K562 (cell line): ENCODE measurements at regions not wholly inside any gene's neighbourhood (a gene's known extent, or its start where the extent isn't known, plus 50 kb on each side); places are given as distances from the start of the nearest gene placed in this dataset.

Experiments
- HMGN3 ChIP-seq: IDR thresholded peaks from 2 replicates; pipeline ENCODE4 v1.6.1; 2011; ENCODE audit warnings: borderline replicate concordance, low read depth, mild to moderate bottlenecking, mixed read lengths, low read length; ENCODE audit not compliant: insufficient read length; ENCODE audit errors: extremely low read depth
- IRF2 ChIP-seq: sonication (generic); formaldehyde crosslinking; IDR thresholded peaks from 2 replicates; pipeline ENCODE4 v1.8.1; 2022; ENCODE audit warnings: mild to moderate bottlenecking, missing genetic modification reagents
- KLF16 ChIP-seq: IDR thresholded peaks from 2 replicates; pipeline ENCODE4 v1.6.1; 2016; ENCODE audit warnings: antibody characterized with exemption
- MAFK ChIP-seq: IDR thresholded peaks from 2 replicates; pipeline ENCODE4 v1.6.1; 2011; ENCODE audit warnings: low read length, improper control_type of control experiment
- PCBP1 ChIP-seq: fragments of 200-400 bp; formaldehyde crosslinking; IDR thresholded peaks from 2 replicates; pipeline ENCODE4 v1.6.1; 2018; ENCODE audit warnings: mild to moderate bottlenecking, low read depth, low read length; ENCODE audit not compliant: poor library complexity, severe bottlenecking
- POLR2A ChIP-seq: fragments of 450-650 bp; conservative IDR thresholded peaks from 2 replicates; pipeline ENCODE4 v1.6.1; 2016
- RAD51 ChIP-seq: fragments of 450-650 bp; IDR thresholded peaks from 2 replicates; pipeline ENCODE4 v1.7.1; 2016; ENCODE audit warnings: low read depth, mild to moderate bottlenecking, borderline replicate concordance
- SREBF1 ChIP-seq: fragments of 150-350 bp; IDR thresholded peaks from 2 replicates; pipeline ENCODE4 v1.6.1; 2014; ENCODE audit warnings: antibody characterized with exemption, low read depth, low read length, borderline replicate concordance
- ZNF24 ChIP-seq: fragments of 450-650 bp; IDR thresholded peaks from 2 replicates; pipeline ENCODE4 v1.6.1; 2016
- TF ChIP-seq, protein P1 (sequence below): fragments of 250-450 bp; sonication (Bioruptor Pico); IDR thresholded peaks from 2 replicates; pipeline ENCODE4 v1.5.0; 2021

DNA sequence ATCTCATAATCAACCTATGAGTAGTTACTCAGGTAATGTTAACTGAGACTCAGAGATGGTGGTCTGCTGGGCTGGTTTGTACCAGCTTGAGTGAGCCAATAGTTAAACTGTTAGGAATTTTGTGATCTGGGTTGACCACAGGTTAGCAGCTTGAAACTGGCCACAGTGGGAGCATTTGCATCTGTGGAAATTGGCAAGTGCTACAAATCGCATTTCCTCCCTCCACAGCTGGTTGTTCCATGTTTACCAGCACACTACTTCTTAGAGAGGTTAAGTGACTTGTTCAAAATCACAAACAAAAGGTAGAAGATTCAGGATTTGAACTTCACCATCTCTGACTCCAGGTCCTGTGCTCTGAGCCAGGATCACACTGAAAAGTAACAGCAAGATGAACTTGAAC, 446.9 kb upstream of the CLINT1 start:
- TF ChIP-seq KLF16: no peak
- no peak for TF ChIP-seq MAFK
- no peak for TF ChIP-seq SREBF1
- no peak for TF ChIP-seq ZNF24
- no peak for TF ChIP-seq PCBP1
- TF ChIP-seq RAD51: no peak
- TF ChIP-seq HMGN3: no peak
- TF ChIP-seq POLR2A: no peak
- TF ChIP-seq, protein P1, sequence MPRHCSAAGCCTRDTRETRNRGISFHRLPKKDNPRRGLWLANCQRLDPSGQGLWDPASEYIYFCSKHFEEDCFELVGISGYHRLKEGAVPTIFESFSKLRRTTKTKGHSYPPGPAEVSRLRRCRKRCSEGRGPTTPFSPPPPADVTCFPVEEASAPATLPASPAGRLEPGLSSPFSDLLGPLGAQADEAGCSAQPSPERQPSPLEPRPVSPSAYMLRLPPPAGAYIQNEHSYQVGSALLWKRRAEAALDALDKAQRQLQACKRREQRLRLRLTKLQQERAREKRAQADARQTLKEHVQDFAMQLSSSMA (CRISPR knock-in tag): no peak
- no peak for TF ChIP-seq IRF2
